Mesendoderm (in vitro differentiated cells): ENCODE measurements at regions not wholly inside any gene's neighbourhood (a gene's known extent, or its start where the extent isn't known, plus 50 kb on each side); places are given as distances from the start of the nearest gene placed in this dataset.

Experiments used
- DNase-seq: peaks from one replicate; pipeline ENCODE4 v3.0.0; 2013
- H2AK5ac ChIP-seq: 2 replicates; pipeline ENCODE4 v1.6.1; 2013; ENCODE audit warnings: low read length, inconsistent platforms
- H2BK120ac ChIP-seq: 2 replicates; pipeline ENCODE4 v1.6.1; 2013; ENCODE audit warnings: low read depth, mild to moderate bottlenecking, low read length, moderate library complexity, mixed read lengths
- H2BK15ac ChIP-seq: replicated peaks from 2 replicates; pipeline ENCODE4 v1.6.1; 2013; ENCODE audit warnings: low read depth, mild to moderate bottlenecking, moderate library complexity
- H2BK5ac ChIP-seq: 2 replicates; pipeline ENCODE4 v1.6.1; 2013; ENCODE audit warnings: low read length, inconsistent platforms
- H3K18ac ChIP-seq: 2 replicates; pipeline ENCODE4 v1.6.1; 2013; ENCODE audit warnings: mild to moderate bottlenecking, low read length, mixed read lengths
- H3K23ac ChIP-seq: one replicate; pipeline ENCODE4 v1.6.1; 2013; ENCODE audit warnings: low read length
- H3K27ac ChIP-seq: 2 replicates; pipeline ENCODE4 v1.5.1; 2013; ENCODE audit warnings: low read depth, mild to moderate bottlenecking, inconsistent platforms, low read length, moderate library complexity
- H3K27me3 ChIP-seq: 2 replicates; pipeline ENCODE4 v1.6.1; 2013; ENCODE audit warnings: low read length, control low read depth, mild to moderate bottlenecking, inconsistent platforms; ENCODE audit not compliant: insufficient read depth, poor library complexity
- H3K36me3 ChIP-seq: 2 replicates; pipeline ENCODE4 v1.6.1; 2013; ENCODE audit warnings: low read length, inconsistent platforms; ENCODE audit not compliant: control insufficient read depth, insufficient read depth
- H3K4ac ChIP-seq: one replicate; pipeline ENCODE4 v1.6.1; 2013; ENCODE audit warnings: low read depth, mild to moderate bottlenecking, low read length, moderate library complexity
- H3K4me1 ChIP-seq: 2 replicates; pipeline ENCODE4 v1.6.1; 2013; ENCODE audit warnings: low read depth, low read length, inconsistent platforms; ENCODE audit not compliant: control insufficient read depth
- H3K4me2 ChIP-seq: 2 replicates; pipeline ENCODE4 v1.6.1; 2013; ENCODE audit warnings: low read length
- H3K4me3 ChIP-seq: 2 replicates; pipeline ENCODE4 v1.5.1; 2013; ENCODE audit warnings: mild to moderate bottlenecking, low read length
- H3K56ac ChIP-seq: one replicate; pipeline ENCODE4 v1.6.1; 2013; ENCODE audit warnings: low read length
- H3K79me1 ChIP-seq: 2 replicates; pipeline ENCODE4 v1.6.1; 2013; ENCODE audit warnings: low read length, inconsistent platforms
- H3K79me2 ChIP-seq: 2 replicates; pipeline ENCODE4 v1.6.1; 2013; ENCODE audit warnings: mild to moderate bottlenecking, low read length; ENCODE audit not compliant: control insufficient read depth, insufficient read depth
- H3K9ac ChIP-seq: 2 replicates; pipeline ENCODE4 v1.6.1; 2013; ENCODE audit warnings: low read length, inconsistent platforms
- H4K5ac ChIP-seq: one replicate; pipeline ENCODE4 v1.6.1; 2013; ENCODE audit warnings: low read length
- H4K8ac ChIP-seq: one replicate; pipeline ENCODE4 v1.6.1; 2013; ENCODE audit warnings: low read depth, mild to moderate bottlenecking, control low read depth, low read length, moderate library complexity
- WGBS: extraction: QIAGEN DNeasy Blood & Tissue Kit; methylation state at CpG from one replicate; pipeline ENCODE4 v1.1.7; 2013; ENCODE audit warnings: low lambda C conversion rate, missing lambda C conversion rate; ENCODE audit not compliant: insufficient coverage; ENCODE audit errors: extremely low coverage; 5-methylcytosine and 5-hydroxymethylcytosine counted together

- no peak overlapping the region for H2BK120ac ChIP-seq
- no peak overlapping the region for H3K56ac ChIP-seq
- H3K79me2 ChIP-seq, result no peaks in the 10 kb centered on the region
- H2AK5ac ChIP-seq, result no peak overlapping the region
- H4K5ac ChIP-seq, result no peak overlapping the region
- no peak for DNase-seq
- H3K4me2 ChIP-seq, result no peak overlapping the region
- H3K23ac ChIP-seq, result no peak overlapping the region
- H3K36me3 ChIP-seq, result no peaks in the 10 kb centered on the region
- no peak overlapping the region for H3K9ac ChIP-seq
- H3K27me3 ChIP-seq, result no peaks in the 10 kb centered on the region
- no peaks in the 10 kb centered on the region for H3K79me1 ChIP-seq
- H4K8ac ChIP-seq, result no peak overlapping the region
- H3K4me3 ChIP-seq, result no peak overlapping the region
- no peak overlapping the region for H2BK15ac ChIP-seq
- no peak overlapping the region for H2BK5ac ChIP-seq
- H3K18ac ChIP-seq, result no peak overlapping the region
- no peaks in the 10 kb centered on the region for H3K4me1 ChIP-seq
- no peak overlapping the region for H3K4ac ChIP-seq
- H3K27ac ChIP-seq, result no peak overlapping the region
These were observed 803.2 kb downstream of the RAPGEF2 start for GRCh38 chr4:159906051-159906450.

GRCh38 chr4:159906517-159906916 is 803.6 kb downstream of the RAPGEF2 start:
- H3K4ac ChIP-seq, result no peak overlapping the region
- no peak overlapping the region for H3K56ac ChIP-seq
- no peaks in the 10 kb centered on the region for H3K27me3 ChIP-seq
- no peak overlapping the region for H2AK5ac ChIP-seq
- no peak overlapping the region for H3K9ac ChIP-seq
- no peak overlapping the region for H3K18ac ChIP-seq
- H3K4me1 ChIP-seq, result no peaks in the 10 kb centered on the region
- H4K8ac ChIP-seq, result no peak overlapping the region
- no peaks in the 10 kb centered on the region for H3K79me1 ChIP-seq
- H4K5ac ChIP-seq, result no peak overlapping the region
- H3K4me3 ChIP-seq, result no peak overlapping the region
- no peak overlapping the region for H3K27ac ChIP-seq
- no peak overlapping the region for H2BK5ac ChIP-seq
- no peak overlapping the region for H2BK15ac ChIP-seq
- no peak overlapping the region for H3K4me2 ChIP-seq
- no peaks in the 10 kb centered on the region for H3K36me3 ChIP-seq
- no peak overlapping the region for H2BK120ac ChIP-seq
- H3K23ac ChIP-seq, result no peak overlapping the region
- no peaks in the 10 kb centered on the region for H3K79me2 ChIP-seq
- no peak for DNase-seq

- H3K4me2 ChIP-seq, result no peak overlapping the region
These were observed 807.8 kb downstream of the RAPGEF2 start for GRCh38 chr4:159910721-159911120.

GRCh38 chr4:159922119-159922518 is 819.2 kb downstream of the RAPGEF2 start:
- H3K36me3 ChIP-seq, result no peaks in the 10 kb centered on the region
- H4K5ac ChIP-seq, result no peak overlapping the region
- H3K79me1 ChIP-seq, result no peaks in the 10 kb centered on the region
- H3K9ac ChIP-seq, result no peak overlapping the region
- H3K4me1 ChIP-seq, result no peaks in the 10 kb centered on the region
- H3K27ac ChIP-seq, result no peak overlapping the region
- H3K4ac ChIP-seq, result no peak overlapping the region
- no peak overlapping the region for H2AK5ac ChIP-seq
- no peak overlapping the region for H2BK15ac ChIP-seq
- no peak overlapping the region for H3K23ac ChIP-seq
- H3K18ac ChIP-seq, result no peak overlapping the region
- H3K4me3 ChIP-seq, result no peak overlapping the region
- no peak overlapping the region for H3K56ac ChIP-seq
- H2BK5ac ChIP-seq, result no peak overlapping the region
- no peaks in the 10 kb centered on the region for H3K79me2 ChIP-seq
- DNase-seq, result no peak
- H4K8ac ChIP-seq, result no peak overlapping the region
- no peak overlapping the region for H2BK120ac ChIP-seq
- H3K4me2 ChIP-seq, result no peak overlapping the region
- WGBS, result no CpG with 5 or more reads among the region's 1 CpG
- H3K27me3 ChIP-seq, result no peaks in the 10 kb centered on the region

More at GRCh38 chr4:159910721-159911120, 807.8 kb downstream of the RAPGEF2 start:
- H3K23ac ChIP-seq, result no peak overlapping the region
- H3K18ac ChIP-seq, result no peak overlapping the region
- H4K5ac ChIP-seq, result no peak overlapping the region
- no peak overlapping the region for H2AK5ac ChIP-seq
- H2BK5ac ChIP-seq, result no peak overlapping the region
- no peaks in the 10 kb centered on the region for H3K4me1 ChIP-seq
- H2BK120ac ChIP-seq, result no peak overlapping the region
- no peak overlapping the region for H3K4me3 ChIP-seq
- H3K9ac ChIP-seq, result no peak overlapping the region
- H3K27me3 ChIP-seq, result no peaks in the 10 kb centered on the region
- no peaks in the 10 kb centered on the region for H3K79me2 ChIP-seq
- no peak overlapping the region for H4K8ac ChIP-seq
- H3K36me3 ChIP-seq, result no peaks in the 10 kb centered on the region
- H2BK15ac ChIP-seq, result no peak overlapping the region
- H3K56ac ChIP-seq, result no peak overlapping the region
- WGBS, result no CpG with 5 or more reads among the region's 3 CpGs
- H3K27ac ChIP-seq, result no peak overlapping the region
- DNase-seq, result no peak
- no peak overlapping the region for H3K4ac ChIP-seq
- no peaks in the 10 kb centered on the region for H3K79me1 ChIP-seq

- Histone ChIP-seq H3K4ac (no peak overlapping the region), H3K27ac (no peak overlapping the region), H2BK120ac (no peak overlapping the region), H2BK5ac (no peak overlapping the region), H3K27me3 (no peaks in the 10 kb centered on the region), H3K4me3 (no peak overlapping the region), H3K18ac (no peak overlapping the region), H2AK5ac (no peak overlapping the region), H3K9ac (no peak overlapping the region), H3K79me1 (no peaks in the 10 kb centered on the region), H4K5ac (no peak overlapping the region), H3K4me2 (no peak overlapping the region), H3K79me2 (no peaks in the 10 kb centered on the region), H2BK15ac (no peak overlapping the region), H3K36me3 (no peaks in the 10 kb centered on the region), H4K8ac (no peak overlapping the region), H3K23ac (no peak overlapping the region), H3K4me1 (no peaks in the 10 kb centered on the region), H3K56ac (no peak overlapping the region)
- DNase-seq, result peak; percentile 23
- WGBS, result no CpG with 5 or more reads among the region's 3 CpGs
These were observed 822.9 kb downstream of the RAPGEF2 start for GRCh38 chr4:159925770-159926169.

- no peak overlapping the region for H4K5ac ChIP-seq
- H2BK15ac ChIP-seq, result no peak overlapping the region
- no peaks in the 10 kb centered on the region for H3K79me1 ChIP-seq
- no peak overlapping the region for H3K18ac ChIP-seq
- H3K4me1 ChIP-seq, result no peaks in the 10 kb centered on the region
- no peak overlapping the region for H2BK120ac ChIP-seq
- no peak for DNase-seq
- no peaks in the 10 kb centered on the region for H3K36me3 ChIP-seq
- H3K23ac ChIP-seq, result no peak overlapping the region
- H3K27me3 ChIP-seq, result no peaks in the 10 kb centered on the region
- WGBS, result no CpG with 5 or more reads among the region's 1 CpG
- no peak overlapping the region for H4K8ac ChIP-seq
- no peak overlapping the region for H2AK5ac ChIP-seq
- H3K27ac ChIP-seq, result no peak overlapping the region
- no peak overlapping the region for H3K4me2 ChIP-seq
- no peaks in the 10 kb centered on the region for H3K79me2 ChIP-seq
- H3K9ac ChIP-seq, result no peak overlapping the region
- H3K4me3 ChIP-seq, result no peak overlapping the region
- H3K4ac ChIP-seq, result no peak overlapping the region
- no peak overlapping the region for H2BK5ac ChIP-seq
- no peak overlapping the region for H3K56ac ChIP-seq
These were observed 824.0 kb downstream of the RAPGEF2 start for GRCh38 chr4:159926871-159927270.
